Neuronal stem cell (in vitro differentiated cells): ENCODE measurements at regions not wholly inside any gene's neighbourhood (a gene's known extent, or its start where the extent isn't known, plus 50 kb on each side); places are given as distances from the start of the nearest gene placed in this dataset.

Source experiments
- DNase-seq: peaks from one replicate; pipeline ENCODE4 v3.0.0-alpha.2; 2013; ENCODE audit warnings: low spot score
- H2AFZ ChIP-seq: one replicate; pipeline ENCODE4 v1.6.1; 2013; ENCODE audit warnings: mild to moderate bottlenecking, low read length, inconsistent platforms
- H2AK5ac ChIP-seq: 2 replicates; pipeline ENCODE4 v1.6.1; 2013; ENCODE audit warnings: low read depth, mild to moderate bottlenecking, inconsistent platforms, low read length, moderate library complexity, mixed read lengths
- H2BK120ac ChIP-seq: 2 replicates; pipeline ENCODE4 v1.6.1; 2013; ENCODE audit warnings: low read depth, mild to moderate bottlenecking, inconsistent platforms, low read length, moderate library complexity, mixed read lengths
- H2BK12ac ChIP-seq: one replicate; pipeline ENCODE4 v1.6.1; 2013; ENCODE audit warnings: low read length, inconsistent platforms
- H2BK15ac ChIP-seq: 2 replicates; pipeline ENCODE4 v1.6.1; 2013; ENCODE audit warnings: mild to moderate bottlenecking, low read length, inconsistent platforms, mixed read lengths
- H2BK5ac ChIP-seq: one replicate; pipeline ENCODE4 v1.6.1; 2013; ENCODE audit warnings: inconsistent platforms, mild to moderate bottlenecking, low read length, moderate library complexity
- H3K14ac ChIP-seq: one replicate; pipeline ENCODE4 v1.6.1; 2013; ENCODE audit warnings: low read length, inconsistent platforms
- H3K18ac ChIP-seq: 2 replicates; pipeline ENCODE4 v1.6.1; 2013; ENCODE audit warnings: low read length, inconsistent platforms
- H3K23ac ChIP-seq: 2 replicates; pipeline ENCODE4 v1.6.1; 2013; ENCODE audit warnings: low read depth, mild to moderate bottlenecking, mixed read lengths, low read length, inconsistent platforms; ENCODE audit not compliant: poor library complexity
- H3K27ac ChIP-seq: replicated peaks from 3 replicates; pipeline ENCODE4 v1.5.1; 2013; ENCODE audit warnings: low read length, inconsistent platforms
- H3K27me3 ChIP-seq, 3 experiments: 2 replicates each; pipeline ENCODE4 v1.6.1; 2013; ENCODE audit warnings: low read length in 3 of 3, mild to moderate bottlenecking in 2 of 3, inconsistent platforms in 1 of 3, low read depth in 1 of 3, mixed read lengths in 1 of 3, moderate library complexity in 1 of 3; ENCODE audit not compliant: control insufficient read depth in 3 of 3, insufficient read depth in 3 of 3
- H3K36me3 ChIP-seq, 2 donors: replicated peaks in 1 of 2; 2 replicates each; pipeline ENCODE4 v1.6.1; 2013; ENCODE audit warnings: low read length in 2 of 2; ENCODE audit not compliant: control insufficient read depth in 2 of 2, insufficient read depth in 2 of 2
- H3K4ac ChIP-seq: 2 replicates; pipeline ENCODE4 v1.6.1; 2013; ENCODE audit warnings: inconsistent platforms, mild to moderate bottlenecking, low read length, moderate library complexity
- H3K4me1 ChIP-seq, 2 donors: 1 replicate in 1 of 2; 2 replicates in 1 of 2; pipeline ENCODE4 v1.6.1; 2013; ENCODE audit warnings: low read length in 2 of 2, low read depth in 1 of 2; ENCODE audit not compliant: control insufficient read depth in 2 of 2, insufficient read depth in 1 of 2
- H3K4me2 ChIP-seq: one replicate; pipeline ENCODE4 v1.6.1; 2013; ENCODE audit warnings: mild to moderate bottlenecking, low read length, inconsistent platforms; ENCODE audit not compliant: insufficient read depth, poor library complexity, severe bottlenecking
- H3K4me3 ChIP-seq, 2 donors: 2 replicates each; pipeline ENCODE4 v1.5.1; 2013; ENCODE audit warnings: low read length in 2 of 2, mild to moderate bottlenecking in 2 of 2, inconsistent platforms in 1 of 2, moderate library complexity in 1 of 2
- H3K79me1 ChIP-seq: one replicate; pipeline ENCODE4 v1.6.1; 2013; ENCODE audit warnings: low read depth, mild to moderate bottlenecking, inconsistent platforms, low read length, moderate library complexity
- H3K9ac ChIP-seq: one replicate; pipeline ENCODE4 v1.6.1; 2013; ENCODE audit warnings: mild to moderate bottlenecking, low read depth, low read length, inconsistent platforms; ENCODE audit not compliant: poor library complexity
- H3K9me3 ChIP-seq, 2 donors: replicated peaks in 1 of 2; 2 replicates each; pipeline versions ENCODE3 to v1.6.1; 2013; ENCODE audit warnings: low read length in 2 of 2, mild to moderate bottlenecking in 2 of 2, inconsistent platforms in 1 of 2, low read depth in 1 of 2, mixed read lengths in 1 of 2, moderate library complexity in 1 of 2; ENCODE audit not compliant: control insufficient read depth in 2 of 2, insufficient read depth in 1 of 2
- H4K8ac ChIP-seq: one replicate; pipeline ENCODE4 v1.6.1; 2013; ENCODE audit warnings: low read depth, mild to moderate bottlenecking, inconsistent platforms, low read length, moderate library complexity
- H4K91ac ChIP-seq: one replicate; pipeline ENCODE4 v1.6.1; 2013; ENCODE audit warnings: low read length, low read depth, mild to moderate bottlenecking, inconsistent platforms; ENCODE audit not compliant: poor library complexity
- WGBS, 2 donors: extraction: QIAGEN DNeasy Blood & Tissue Kit; methylation state at CpG; one replicate each; pipeline ENCODE4 v1.1.7; 2013; ENCODE audit warnings: missing lambda C conversion rate in 2 of 2, mixed read lengths in 1 of 2; ENCODE audit not compliant: insufficient read length in 2 of 2, insufficient replicate concordance in 1 of 2; ENCODE audit errors: extremely low coverage in 2 of 2; 5-methylcytosine and 5-hydroxymethylcytosine counted together

DNA sequence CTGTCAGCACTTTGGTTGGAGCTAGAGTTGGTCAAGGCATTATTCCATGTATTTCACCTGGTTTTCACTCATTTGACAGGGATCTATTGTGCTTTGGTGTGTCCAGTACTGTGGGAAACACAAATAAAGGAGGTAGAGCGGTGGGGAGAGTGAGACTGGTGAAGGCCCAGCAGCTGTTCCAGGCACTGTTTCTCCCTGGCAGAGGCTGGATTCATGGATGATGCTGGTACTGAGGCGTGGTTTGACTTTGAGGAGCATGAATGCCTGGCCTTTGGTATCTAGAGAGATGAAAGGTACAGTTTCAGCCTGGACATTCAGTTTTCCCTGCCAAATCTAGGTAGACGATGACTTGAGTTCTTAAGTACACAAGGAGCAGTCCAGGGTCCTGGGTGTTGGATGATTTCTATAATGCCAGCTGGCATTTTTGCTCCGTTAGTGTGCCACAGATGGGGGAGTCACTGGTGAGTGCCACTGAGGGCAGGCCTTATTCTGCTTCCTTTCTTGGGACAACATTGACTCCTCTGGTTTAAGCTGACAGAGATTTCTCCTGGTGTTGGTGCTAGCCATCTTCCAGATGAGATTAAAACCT lies 162.2 kb upstream of the BMPER start:
- no peak overlapping the region for H2BK120ac ChIP-seq

DNA sequence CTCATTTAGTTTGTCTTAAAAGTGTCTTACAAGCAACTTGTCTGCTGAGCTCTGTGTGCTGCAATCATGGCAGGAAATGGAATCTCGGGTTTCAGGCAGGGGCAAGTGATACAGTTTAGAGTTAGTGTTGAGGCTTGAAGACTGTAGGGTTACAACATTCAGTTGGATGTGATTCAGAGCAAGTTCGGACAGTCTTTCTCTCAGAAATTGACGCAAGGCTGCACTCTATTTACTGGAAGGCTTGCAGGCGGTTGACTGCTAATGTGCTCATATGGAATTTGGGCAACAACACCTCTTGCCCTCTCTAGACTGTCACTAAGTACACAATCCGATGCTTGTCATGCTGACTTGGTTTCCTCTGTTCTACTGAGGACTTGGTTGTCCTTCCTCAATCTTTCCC lies 161.7 kb upstream of the BMPER start:
- Histone ChIP-seq H3K36me3 (no peaks in the 10 kb centered on the region), H3K14ac (no peak overlapping the region), H3K79me1 (no peaks in the 10 kb centered on the region), H4K91ac (no peak overlapping the region), H3K9me3 (no peaks in the 10 kb centered on the region), H4K8ac (no peak overlapping the region), H3K4me2 (no peak overlapping the region), H3K27ac (no peak overlapping the region), H2BK120ac (no peak overlapping the region), H2BK12ac (no peak overlapping the region), H2BK5ac (no peak overlapping the region), H2AK5ac (no peak overlapping the region), H3K27me3 (no peaks in the 10 kb centered on the region), H3K23ac (no peak overlapping the region), H2AFZ (no peak overlapping the region), H3K9ac (no peak overlapping the region), H3K4ac (no peak overlapping the region), H2BK15ac (no peak overlapping the region), H3K18ac (no peak overlapping the region), H3K4me3 (no peak overlapping the region), H3K4me1 (no peaks in the 10 kb centered on the region)
- no peak for DNase-seq
- WGBS, 2 donors = no CpG with 5 or more reads among the region's 5 CpGs

More for the DNA sequence above, 162.2 kb upstream of the BMPER start:
- no peak overlapping the region for H2BK5ac ChIP-seq
- H3K4me3 ChIP-seq = no peak overlapping the region
- H3K4me1 ChIP-seq = no peaks in the 10 kb centered on the region
- H3K79me1 ChIP-seq = no peaks in the 10 kb centered on the region
- no CpG with 5 or more reads among the region's 4 CpGs for WGBS, 2 donors
- no peak overlapping the region for H2BK15ac ChIP-seq
- no peak overlapping the region for H4K8ac ChIP-seq
- no peaks in the 10 kb centered on the region for H3K36me3 ChIP-seq
- no peak overlapping the region for H3K23ac ChIP-seq
- no peaks in the 10 kb centered on the region for H3K9me3 ChIP-seq
- no peak overlapping the region for H3K9ac ChIP-seq
- no peak overlapping the region for H2BK12ac ChIP-seq
- H3K18ac ChIP-seq = no peak overlapping the region
- DNase-seq = no peak
- H4K91ac ChIP-seq = no peak overlapping the region
- H3K4me2 ChIP-seq = no peak overlapping the region
- H3K27me3 ChIP-seq = no peaks in the 10 kb centered on the region
- no peak overlapping the region for H3K4ac ChIP-seq
- no peak overlapping the region for H3K27ac ChIP-seq
- H3K14ac ChIP-seq = no peak overlapping the region
- no peak overlapping the region for H2AK5ac ChIP-seq
- H2AFZ ChIP-seq = no peak overlapping the region

DNA sequence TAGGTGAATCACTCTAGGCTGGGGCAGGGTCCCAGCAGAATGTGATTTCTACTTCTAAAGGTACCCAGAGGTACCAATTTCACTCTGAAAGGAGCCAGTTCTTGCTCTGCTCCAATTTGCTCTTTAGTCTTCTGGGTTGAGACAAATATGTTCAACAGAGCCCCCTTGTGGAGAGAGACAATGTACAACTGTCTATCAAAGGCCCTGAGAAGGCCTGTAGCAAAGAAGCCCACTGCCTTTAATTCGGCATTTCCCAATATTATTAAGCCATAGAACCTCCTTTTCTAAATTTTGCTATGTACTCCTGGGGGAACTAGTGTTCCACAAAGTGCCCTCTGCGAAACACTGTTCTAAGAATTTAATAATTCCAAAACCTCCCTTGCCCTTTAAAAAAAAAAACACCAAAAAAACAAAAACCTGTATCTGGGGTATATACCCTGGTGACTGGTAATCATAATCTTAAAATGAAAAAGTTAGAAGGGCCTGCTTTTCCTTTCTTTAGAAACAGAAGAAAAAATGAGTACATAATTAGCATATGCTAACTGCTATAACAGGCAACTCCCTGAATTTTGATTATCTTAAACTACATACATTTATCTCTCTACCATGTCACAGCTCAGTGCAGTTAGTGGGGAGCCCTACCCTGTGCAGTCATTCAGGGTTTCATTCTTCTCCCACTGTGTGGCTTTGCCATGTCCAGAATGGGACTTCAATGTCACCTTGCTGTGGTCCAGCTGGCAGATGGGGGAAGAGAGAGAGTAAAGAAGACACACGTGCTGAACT lies 160.9 kb upstream of the BMPER start:
- H3K79me1 ChIP-seq = no peaks in the 10 kb centered on the region
- WGBS, 2 donors = no CpG with 5 or more reads among the region's 3 CpGs
- no peak overlapping the region for H3K4me3 ChIP-seq
- H3K14ac ChIP-seq = no peak overlapping the region
- H2AK5ac ChIP-seq = no peak overlapping the region
- H2BK120ac ChIP-seq = no peak overlapping the region
- H3K4ac ChIP-seq = no peak overlapping the region
- no peak overlapping the region for H2BK5ac ChIP-seq
- H2AFZ ChIP-seq = no peak overlapping the region
- no peak overlapping the region for H3K9ac ChIP-seq
- H4K8ac ChIP-seq = no peak overlapping the region
- H2BK15ac ChIP-seq = no peak overlapping the region
- H3K27ac ChIP-seq = no peak overlapping the region
- no peak overlapping the region for H3K23ac ChIP-seq
- H3K4me2 ChIP-seq = no peak overlapping the region
- DNase-seq = no peak
- H4K91ac ChIP-seq = no peak overlapping the region
- no peaks in the 10 kb centered on the region for H3K9me3 ChIP-seq
- H3K4me1 ChIP-seq = no peaks in the 10 kb centered on the region
- peak overlapping the region; percentile 68 for H3K18ac ChIP-seq
- no peaks in the 10 kb centered on the region for H3K27me3 ChIP-seq
- H3K36me3 ChIP-seq = no peaks in the 10 kb centered on the region
- H2BK12ac ChIP-seq = no peak overlapping the region

DNA sequence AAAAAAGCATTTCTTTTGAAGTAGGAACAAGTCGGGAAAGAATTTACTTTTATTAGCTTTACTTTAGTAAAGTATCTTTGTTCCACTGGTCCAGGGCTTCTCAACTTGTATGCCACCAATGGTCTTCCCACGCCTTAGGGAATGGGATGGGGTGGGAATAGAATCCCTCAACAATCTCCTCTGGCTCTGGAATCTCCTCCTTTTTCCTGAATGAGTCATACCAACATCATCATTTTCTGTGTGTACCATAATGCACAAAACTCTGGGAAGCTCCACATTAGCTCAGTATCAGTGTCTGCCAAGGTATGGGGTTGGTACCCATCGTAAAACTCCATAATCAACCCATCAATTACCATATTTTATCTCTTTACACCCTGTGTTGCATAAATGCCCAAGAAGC lies 159.4 kb upstream of the BMPER start:
- no peak overlapping the region for H3K14ac ChIP-seq
- H4K91ac ChIP-seq = no peak overlapping the region
- H2AFZ ChIP-seq = no peak overlapping the region
- no peak overlapping the region for H3K27ac ChIP-seq
- no peaks in the 10 kb centered on the region for H3K9me3 ChIP-seq
- H3K4ac ChIP-seq = no peak overlapping the region
- DNase-seq = no peak
- no peak overlapping the region for H3K23ac ChIP-seq
- H3K27me3 ChIP-seq = no peaks in the 10 kb centered on the region
- no peak overlapping the region for H4K8ac ChIP-seq
- H2BK120ac ChIP-seq = no peak overlapping the region
- no peaks in the 10 kb centered on the region for H3K4me1 ChIP-seq
- no peak overlapping the region for H3K9ac ChIP-seq
- H2BK5ac ChIP-seq = no peak overlapping the region
- WGBS, 2 donors = no CpG with 5 or more reads among the region's 3 CpGs
- H3K18ac ChIP-seq = no peak overlapping the region
- H2AK5ac ChIP-seq = no peak overlapping the region
- H2BK15ac ChIP-seq = no peak overlapping the region
- H2BK12ac ChIP-seq = no peak overlapping the region
- H3K36me3 ChIP-seq = no peaks in the 10 kb centered on the region
- no peak overlapping the region for H3K4me3 ChIP-seq
- H3K4me2 ChIP-seq = no peak overlapping the region
- no peaks in the 10 kb centered on the region for H3K79me1 ChIP-seq
